Ovary (tissue), 7 donors: ENCODE measurements at regions not wholly inside any gene's neighbourhood (a gene's known extent, or its start where the extent isn't known, plus 50 kb on each side); places are given as distances from the start of the nearest gene placed in this dataset.

ENCODE experiments used
- DNase-seq, 5 donors: peaks; one replicate each; pipeline ENCODE4 v3.0.0-alpha.2; 2019 to 2020
- H3K27ac ChIP-seq, 2 donors: fragments of 200-600 bp; one replicate each; pipeline versions ENCODE4 v1.5.1 to v1.8.0; 2019 to 2022
- H3K27me3 ChIP-seq: fragments of 200-600 bp; one replicate; pipeline ENCODE4 v1.8.0; 2022
- H3K36me3 ChIP-seq: fragments of 200-600 bp; sonication (generic); one replicate; pipeline ENCODE4 v1.5.1; 2019
- H3K4me1 ChIP-seq: one replicate; pipeline ENCODE4 v1.8.1; 2013; ENCODE audit warnings: mild to moderate bottlenecking, moderate library complexity; ENCODE audit not compliant: insufficient read depth
- H3K4me3 ChIP-seq: fragments of 200-600 bp; sonication (generic); one replicate; pipeline ENCODE4 v1.5.1; 2017
- H3K9me3 ChIP-seq, 2 donors: fragments of 200-600 bp in 1 of 2; sonication (generic) in 1 of 2; one replicate each; pipeline versions ENCODE4 v1.5.1 to v1.8.1; 2013 to 2019; ENCODE audit warnings: mild to moderate bottlenecking in 1 of 2, moderate library complexity in 1 of 2
- EP300 ChIP-seq: sonication (generic); formaldehyde crosslinking; IDR thresholded peaks from one replicate; pipeline ENCODE4 v1.6.1; 2017; ENCODE audit warnings: antibody characterized with exemption
- POLR2A ChIP-seq: fragments of 450-650 bp; IDR thresholded peaks from one replicate; pipeline ENCODE4 v1.6.1; 2017; ENCODE audit warnings: antibody characterized with exemption, mild to moderate bottlenecking, moderate library complexity
- WGBS, 3 donors: extraction: QIAGEN DNeasy Blood & Tissue Kit in 1 of 3; methylation state at CpG; one replicate each; pipeline versions ENCODE4 v1.1.5 to v1.1.7; 2013 to 2017; 5-methylcytosine and 5-hydroxymethylcytosine counted together
- intact Hi-C, 4 donors: fragments of 100-400 bp; cut with DNase I; formaldehyde crosslinking; loops; one replicate each; pipeline versions ENCODE4 v1.11.0 to v1.15.1; 2022 to 2023
- TF ChIP-seq, protein P1 (sequence below), 3 donors: fragments of 450-650 bp in 2 of 3; fragments of 200-600 bp in 1 of 3; IDR thresholded peaks; one replicate each; pipeline versions ENCODE4 v1.5.1 to v1.8.0; 2016 to 2022; ENCODE audit warnings: antibody characterized with exemption in 3 of 3, mild to moderate bottlenecking in 1 of 3
- donor health status: DM: no; HTN: no; CAD: no; lungs with moderate emphysema.
- donor health status: DM: no; HTN: no; CAD: no.
- donor health status: Bipolar disorder and iron deficiency.
- donor health status: DM: no; HTN: no; CAD: no.
- donor health status: DM: yes; HTN: yes; CAD: no.

DNA sequence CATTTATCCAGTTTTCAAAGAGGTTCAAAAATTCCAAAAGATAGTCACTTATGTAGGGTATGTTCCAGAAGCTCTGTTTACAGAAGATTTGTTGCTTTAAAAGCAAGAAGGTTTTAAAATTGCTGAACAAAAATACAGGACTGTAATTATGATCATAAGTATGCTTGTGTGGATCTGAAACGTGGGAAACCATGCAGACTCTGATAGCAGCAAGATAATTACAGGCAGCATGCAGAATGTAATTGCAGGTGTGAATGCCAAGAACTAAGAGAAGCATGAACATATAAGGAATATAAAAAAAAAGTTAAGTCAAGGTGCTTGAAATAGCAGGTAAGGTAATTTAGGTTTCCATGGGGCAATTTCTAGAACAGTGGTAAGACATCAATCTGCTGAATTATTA is 405.7 kb downstream of the ARL4A start:
- no peak overlapping the region for H3K27ac ChIP-seq
- no peak for DNase-seq
- TF ChIP-seq, protein P1, sequence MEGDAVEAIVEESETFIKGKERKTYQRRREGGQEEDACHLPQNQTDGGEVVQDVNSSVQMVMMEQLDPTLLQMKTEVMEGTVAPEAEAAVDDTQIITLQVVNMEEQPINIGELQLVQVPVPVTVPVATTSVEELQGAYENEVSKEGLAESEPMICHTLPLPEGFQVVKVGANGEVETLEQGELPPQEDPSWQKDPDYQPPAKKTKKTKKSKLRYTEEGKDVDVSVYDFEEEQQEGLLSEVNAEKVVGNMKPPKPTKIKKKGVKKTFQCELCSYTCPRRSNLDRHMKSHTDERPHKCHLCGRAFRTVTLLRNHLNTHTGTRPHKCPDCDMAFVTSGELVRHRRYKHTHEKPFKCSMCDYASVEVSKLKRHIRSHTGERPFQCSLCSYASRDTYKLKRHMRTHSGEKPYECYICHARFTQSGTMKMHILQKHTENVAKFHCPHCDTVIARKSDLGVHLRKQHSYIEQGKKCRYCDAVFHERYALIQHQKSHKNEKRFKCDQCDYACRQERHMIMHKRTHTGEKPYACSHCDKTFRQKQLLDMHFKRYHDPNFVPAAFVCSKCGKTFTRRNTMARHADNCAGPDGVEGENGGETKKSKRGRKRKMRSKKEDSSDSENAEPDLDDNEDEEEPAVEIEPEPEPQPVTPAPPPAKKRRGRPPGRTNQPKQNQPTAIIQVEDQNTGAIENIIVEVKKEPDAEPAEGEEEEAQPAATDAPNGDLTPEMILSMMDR (IDR thresholded peaks at IDR 0.05) = no peak
- TF ChIP-seq POLR2A (no peak), EP300 (no peak)
- H3K9me3 ChIP-seq = no peaks in the 10 kb centered on the region
- no peaks in the 10 kb centered on the region for H3K4me1 ChIP-seq
- no peaks in the 10 kb centered on the region for H3K36me3 ChIP-seq
- H3K27me3 ChIP-seq = no peaks in the 10 kb centered on the region
- intact Hi-C loops = no loop called here
- no peak overlapping the region for H3K4me3 ChIP-seq
- 6 to 21% (median 13%) methylated on average over 1 of the region's 1 CpG for WGBS, 3 donors

DNA sequence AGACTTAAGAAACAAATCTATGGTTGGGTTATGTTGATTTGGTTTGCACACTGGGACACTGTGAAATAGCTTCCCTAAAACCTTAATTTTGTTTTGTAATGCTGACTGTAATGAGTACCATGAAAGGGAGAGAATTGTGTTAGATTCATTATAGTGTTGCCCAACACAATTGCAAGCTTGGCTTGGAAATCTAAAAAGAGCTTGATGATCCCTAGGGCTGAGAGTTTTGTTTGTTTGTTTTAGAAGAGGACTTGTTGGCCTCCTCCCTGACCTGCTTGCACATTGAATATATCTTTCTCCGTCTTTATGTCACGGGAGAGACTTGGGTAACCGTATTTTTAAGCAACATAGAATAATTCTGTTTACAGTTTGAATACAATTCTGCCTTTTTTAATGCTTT is 410.1 kb downstream of the ARL4A start:
- TF ChIP-seq EP300 = no peak
- no peak for TF ChIP-seq POLR2A
- TF ChIP-seq, protein P1 (IDR thresholded peaks at IDR 0.05) = no peak
- intact Hi-C loops = no loop called here
- H3K36me3 ChIP-seq = no peaks in the 10 kb centered on the region
- H3K27ac ChIP-seq = no peak overlapping the region
- H3K27me3 ChIP-seq = no peaks in the 10 kb centered on the region
- H3K9me3 ChIP-seq = no peaks in the 10 kb centered on the region
- DNase-seq = no peak
- no peaks in the 10 kb centered on the region for H3K4me1 ChIP-seq
- no peak overlapping the region for H3K4me3 ChIP-seq
- WGBS, 3 donors = 64 to 78% (median 69%) methylated on average over 3 of the region's 3 CpGs

DNA sequence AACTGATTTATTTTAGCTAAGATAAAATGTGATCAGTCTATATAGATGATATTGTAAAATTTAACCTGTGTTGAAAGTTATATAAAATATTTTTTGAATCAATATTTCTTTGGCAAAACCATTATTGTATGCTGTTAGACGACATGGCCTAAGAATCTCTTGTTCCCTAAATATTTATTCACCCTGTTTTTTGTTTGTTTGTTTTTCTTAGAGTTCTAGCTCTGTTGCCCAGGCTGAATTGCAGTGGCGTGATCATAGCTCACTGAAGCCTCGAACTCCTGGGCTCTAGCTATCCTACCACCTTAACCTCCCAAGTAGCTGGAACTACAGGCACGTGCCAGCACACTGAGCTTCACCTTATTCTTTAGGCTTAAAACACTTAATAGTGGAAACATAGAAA is 410.7 kb downstream of the ARL4A start:
- Histone ChIP-seq H3K36me3 (no peaks in the 10 kb centered on the region), H3K27ac (no peak overlapping the region), H3K4me3 (no peak overlapping the region), H3K9me3 (no peaks in the 10 kb centered on the region), H3K4me1 (no peaks in the 10 kb centered on the region), H3K27me3 (no peaks in the 10 kb centered on the region)
- 89 to 92% (median 90%) methylated on average over 4 of the region's 4 CpGs for WGBS, 3 donors
- intact Hi-C loops = no loop called here
- TF ChIP-seq EP300 (no peak), POLR2A (no peak)
- TF ChIP-seq, protein P1 (IDR thresholded peaks at IDR 0.05) = no peak
- no peak for DNase-seq

DNA sequence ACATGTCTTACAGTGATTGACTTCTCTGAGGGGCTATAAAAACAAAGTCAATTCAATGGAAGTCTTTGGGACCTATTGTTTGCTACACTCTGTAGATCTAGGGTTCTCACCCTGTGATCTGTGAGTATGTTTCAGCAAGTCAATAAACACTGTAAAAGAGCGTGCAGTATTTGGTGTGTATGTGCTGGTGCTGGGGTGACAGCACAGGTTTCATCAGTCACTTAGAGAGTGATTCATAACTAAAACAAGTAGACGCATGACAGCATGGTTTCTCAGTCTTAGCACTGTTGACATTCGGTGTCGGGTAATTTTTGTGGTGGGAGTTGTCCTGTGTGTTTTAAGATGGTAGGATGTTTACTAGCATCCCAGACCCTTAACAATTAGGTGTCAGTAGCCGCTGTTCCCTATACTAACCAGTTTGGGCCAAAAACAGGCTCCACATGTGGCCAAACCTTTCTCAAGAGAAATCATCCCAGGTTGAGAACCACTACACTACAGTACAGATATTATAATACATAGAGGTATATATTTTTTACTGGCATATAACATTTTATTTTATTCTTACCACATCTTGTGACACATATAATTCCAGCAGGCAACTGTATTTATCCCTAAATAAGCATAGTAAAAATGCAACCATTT is 411.8 kb downstream of the ARL4A start:
- intact Hi-C loops = no loop called here
- whole genome bisulfite sequencing, 3 donors = 84 to 92% (median 85%) methylated on average over 5 of the region's 5 CpGs

More for the DNA sequence above, 411.8 kb downstream of the ARL4A start:
- DNase-seq = no peak
- TF ChIP-seq POLR2A (no peak), EP300 (no peak)
- TF ChIP-seq, protein P1 (IDR thresholded peaks at IDR 0.05) = no peak
- H3K27ac ChIP-seq = no peak overlapping the region
- H3K27me3 ChIP-seq = no peaks in the 10 kb centered on the region
- H3K36me3 ChIP-seq = no peaks in the 10 kb centered on the region
- no peaks in the 10 kb centered on the region for H3K9me3 ChIP-seq
- H3K4me1 ChIP-seq = no peaks in the 10 kb centered on the region
- H3K4me3 ChIP-seq = no peak overlapping the region
